SK-N-SH (cell line): ENCODE measurements at regions not wholly inside any gene's neighbourhood (a gene's known extent, or its start where the extent isn't known, plus 50 kb on each side); places are given as distances from the start of the nearest gene placed in this dataset.

Source experiments
- CTCF ChIA-PET: fragments of 300-600, 350-600 bp; formaldehyde crosslinking; extraction: SDS; loops from one replicate; lab custom pipeline; 2021; lab: Yijun Ruan, JAX
- POLR2A ChIA-PET: fragments of 350-600 bp; sonication (Branson Sonifier 250); formaldehyde crosslinking; extraction: SDS; loops from one replicate; lab custom pipeline; 2020; ENCODE audit warnings: antibody characterized with exemption, inconsistent platforms; lab: Yijun Ruan, JAX
- DNase-seq: peaks from one replicate; pipeline ENCODE4 v3.0.0; 2012
- H2AFZ ChIP-seq: fragments of 200-600 bp; sonication (generic); 2 replicates; pipeline ENCODE4 v1.8.1; 2016; ENCODE audit warnings: antibody characterized with exemption, mild to moderate bottlenecking, low read depth
- H3F3A ChIP-seq: fragments of 200-600 bp; sonication (generic); replicated peaks from 2 replicates; pipeline ENCODE3; 2016; ENCODE audit warnings: antibody characterized with exemption, mild to moderate bottlenecking; ENCODE audit not compliant: insufficient read depth
- H3K27ac ChIP-seq, 2 experiments: fragments of 200-500 bp in 1 of 2; fragments of 200-600 bp in 1 of 2; sonication (Bioruptor generic) in 1 of 2; sonication (generic), shearing (Covaris generic) in 1 of 2; 2 replicates each; pipeline versions ENCODE4 v1.5.1 to v1.6.1; 2014 to 2016; ENCODE audit warnings: low read depth in 2 of 2, inconsistent platforms in 1 of 2, low read length in 1 of 2, mild to moderate bottlenecking in 1 of 2, mixed read lengths in 1 of 2
- H3K27me3 ChIP-seq: fragments of 200-600 bp; sonication (generic), shearing (Covaris generic); 2 replicates; pipeline ENCODE4 v1.6.1; 2016; ENCODE audit warnings: mixed run types; ENCODE audit not compliant: insufficient read depth
- H3K36me3 ChIP-seq, 2 experiments: fragments of 200-500 bp in 1 of 2; fragments of 200-600 bp in 1 of 2; sonication (Bioruptor generic) in 1 of 2; sonication (generic) in 1 of 2; replicated peaks in 1 of 2; 2 replicates each; pipeline versions ENCODE3 to v1.5.1; 2014 to 2016; ENCODE audit warnings: low read length in 1 of 2, mild to moderate bottlenecking in 1 of 2; ENCODE audit not compliant: insufficient read depth in 2 of 2, control insufficient read depth in 1 of 2
- H3K4me1 ChIP-seq, 2 experiments: fragments of 200-500 bp in 1 of 2; fragments of 200-600 bp in 1 of 2; sonication (Bioruptor generic) in 1 of 2; sonication (generic), shearing (Covaris generic) in 1 of 2; 2 replicates each; pipeline versions ENCODE4 v1.5.1 to v1.6.1; 2014 to 2016; ENCODE audit warnings: low read depth in 1 of 2, low read length in 1 of 2, mixed run types in 1 of 2; ENCODE audit not compliant: insufficient read depth in 2 of 2, control insufficient read depth in 1 of 2
- H3K4me2 ChIP-seq: fragments of 200-600 bp; sonication (generic), shearing (Covaris generic); 2 replicates; pipeline ENCODE4 v1.6.1; 2017; ENCODE audit warnings: mixed run types
- H3K4me3 ChIP-seq, 2 experiments: fragments of 200-500 bp in 1 of 2; fragments of 200-600 bp in 1 of 2; sonication (Bioruptor generic) in 1 of 2; sonication (generic), shearing (Covaris generic) in 1 of 2; 2 replicates each; pipeline versions ENCODE4 v1.5.1 to v1.8.1; 2014 to 2016; ENCODE audit warnings: low read depth in 2 of 2, inconsistent platforms in 1 of 2, low read length in 1 of 2, mild to moderate bottlenecking in 1 of 2, mixed read lengths in 1 of 2, moderate library complexity in 1 of 2
- H3K79me2 ChIP-seq: fragments of 200-600 bp; sonication (generic); 2 replicates; pipeline ENCODE4 v1.8.1; 2017; ENCODE audit warnings: mild to moderate bottlenecking; ENCODE audit not compliant: insufficient read depth
- H3K9ac ChIP-seq: fragments of 200-600 bp; sonication (generic); 2 replicates; pipeline ENCODE4 v1.6.1; 2017; ENCODE audit warnings: mixed run types
- H3K9me2 ChIP-seq: fragments of 200-600 bp; sonication (generic); 2 replicates; pipeline ENCODE4 v1.6.1; 2017; ENCODE audit warnings: mixed run types
- H3K9me3 ChIP-seq: fragments of 200-600 bp; sonication (generic); 2 replicates; pipeline ENCODE4 v1.6.1; 2017; ENCODE audit warnings: mixed run types, mild to moderate bottlenecking, moderate library complexity
- H4K20me1 ChIP-seq: fragments of 200-600 bp; sonication (generic); 2 replicates; pipeline ENCODE4 v1.6.1; 2017; ENCODE audit warnings: mild to moderate bottlenecking, mixed run types; ENCODE audit not compliant: insufficient read depth
- CHD2 ChIP-seq: fragments of 150-350 bp; IDR thresholded peaks from 2 replicates; pipeline ENCODE4 v1.6.1; 2018; ENCODE audit warnings: low read length; ENCODE audit not compliant: partially characterized antibody
- CTCF ChIP-seq: fragments of 200-600 bp; sonication (generic); IDR thresholded peaks from 2 replicates; pipeline ENCODE4 v1.6.1; 2017; ENCODE audit warnings: antibody characterized with exemption, mild to moderate bottlenecking, moderate library complexity
- EP300 ChIP-seq, 2 experiments: IDR thresholded peaks; 2 replicates each; pipeline versions ENCODE4 v1.4.0 to v1.6.1; 2012; ENCODE audit warnings: borderline replicate concordance in 1 of 2, low read depth in 1 of 2, low read length in 1 of 2
- FOXJ3 ChIP-seq: sonication (generic); formaldehyde crosslinking; IDR thresholded peaks from 2 replicates; pipeline ENCODE4 v1.5.1; 2020; ENCODE audit warnings: mild to moderate bottlenecking, missing genetic modification reagents
- GABPA ChIP-seq: IDR thresholded peaks from 2 replicates; pipeline ENCODE4 v1.4.0; 2012; ENCODE audit warnings: low read depth, mild to moderate bottlenecking
- GATA2 ChIP-seq: sonication (generic); formaldehyde crosslinking; IDR thresholded peaks from 2 replicates; pipeline ENCODE4 v1.5.0; 2020; ENCODE audit warnings: mild to moderate bottlenecking, missing genetic modification reagents
- JUND ChIP-seq: IDR thresholded peaks from 2 replicates; pipeline ENCODE4 v1.4.0; 2012
- MAX ChIP-seq: IDR thresholded peaks from 2 replicates; pipeline ENCODE4 v1.4.0; 2012; ENCODE audit warnings: low read depth
- MEF2A ChIP-seq: IDR thresholded peaks from 2 replicates; pipeline ENCODE4 v1.4.0; 2012; ENCODE audit warnings: low read depth, borderline replicate concordance
- MXI1 ChIP-seq: IDR thresholded peaks from 2 replicates; pipeline ENCODE4 v1.6.1; 2012; ENCODE audit warnings: mild to moderate bottlenecking, low read depth, low read length, improper control_type of control experiment
- NFIC ChIP-seq: IDR thresholded peaks from 2 replicates; pipeline ENCODE4 v1.4.0; 2012; ENCODE audit warnings: borderline replicate concordance
- NRF1 ChIP-seq: IDR thresholded peaks from 2 replicates; pipeline ENCODE4 v1.6.1; 2012; ENCODE audit warnings: low read depth, mild to moderate bottlenecking, low read length
- POLR2AphosphoS5 ChIP-seq: IDR thresholded peaks from 2 replicates; pipeline ENCODE4 v1.6.1; 2012; ENCODE audit warnings: low read depth, low read length
- REST ChIP-seq: IDR thresholded peaks from 2 replicates; pipeline ENCODE4 v1.6.1; 2012; ENCODE audit warnings: mild to moderate bottlenecking, low read depth, low read length, moderate library complexity
- RFX5 ChIP-seq: IDR thresholded peaks from 2 replicates; pipeline ENCODE4 v1.6.1; 2012; ENCODE audit warnings: mild to moderate bottlenecking, improper control_type of control experiment, low read length
- RXRA ChIP-seq: IDR thresholded peaks from 2 replicates; pipeline ENCODE4 v1.4.0; 2012; ENCODE audit warnings: low read depth, mild to moderate bottlenecking, borderline replicate concordance
- SMC3 ChIP-seq: IDR thresholded peaks from 2 replicates; pipeline ENCODE4 v1.6.1; 2012; ENCODE audit warnings: low read depth, low read length, improper control_type of control experiment
- TAF1 ChIP-seq: IDR thresholded peaks from 2 replicates; pipeline ENCODE4 v1.6.1; 2012; ENCODE audit warnings: low read depth, mild to moderate bottlenecking, low read length, moderate library complexity, borderline replicate concordance
- YY1 ChIP-seq: IDR thresholded peaks from 2 replicates; pipeline ENCODE4 v1.4.0; 2012; ENCODE audit warnings: low read depth, mild to moderate bottlenecking
- WGBS: methylation state at CpG from one replicate; pipeline ENCODE4 v1.1.6; 2017; ENCODE audit warnings: low lambda C conversion rate; 5-methylcytosine and 5-hydroxymethylcytosine counted together

- no peaks in the 10 kb centered on the region for H3K79me2 ChIP-seq
- H3K9me2 ChIP-seq, result no peaks in the 10 kb centered on the region
- H4K20me1 ChIP-seq, result no peaks in the 10 kb centered on the region
- H3K27me3 ChIP-seq, result no peaks in the 10 kb centered on the region
- no peak for DNase-seq
- no peaks in the 10 kb centered on the region for H3K36me3 ChIP-seq
- no peak overlapping the region for H3K4me3 ChIP-seq
- no peak overlapping the region for H2AFZ ChIP-seq
- H3K4me2 ChIP-seq, result no peak overlapping the region
- H3K27ac ChIP-seq, result no peak overlapping the region
- H3K4me1 ChIP-seq, result peaks cover 0 to 3% of the 10 kb centered on the region in 2 experiments; a peak in 1 of 4 replicates
- H3K9ac ChIP-seq, result no peak overlapping the region
- no peak for TF ChIP-seq CTCF
- TF ChIP-seq GATA2 (CRISPR knock-in tag), result no peak
- no peak for TF ChIP-seq NFIC
- no peak for TF ChIP-seq FOXJ3
- no peak for TF ChIP-seq RXRA
- no peak for TF ChIP-seq GABPA
- no peak for TF ChIP-seq MEF2A
- no peak for TF ChIP-seq MXI1
- TF ChIP-seq CHD2, result no peak
- no peak for TF ChIP-seq SMC3
- TF ChIP-seq MAX, result no peak
- TF ChIP-seq TAF1, result no peak
- no peak for TF ChIP-seq EP300 (IDR thresholded peaks at IDR 0.05; ENCODE audit: borderline replicate concordance in 1 of 2, low read depth in 1 of 2, low read length in 1 of 2)
- no peak for TF ChIP-seq RFX5
- no peaks in the 10 kb centered on the region for H3F3A ChIP-seq
- no peaks in the 10 kb centered on the region for H3K9me3 ChIP-seq
- CTCF ChIA-PET, result interaction anchor here (1.1 to 7.7 kb wide), 3 partner anchors 60 to 159 kb away, joined by 3 to 210 read pairs (median 147); no protein-coding TSS in a partner anchor
- POLR2A ChIA-PET, result no interaction called here
- WGBS, result 11% methylated on average over 1 of the region's 1 CpG
These were observed 670.5 kb upstream of the SALL1 start for GRCh38 chr16:51821527-51821926.

GRCh38 chr16:51820176-51820575, 669.1 kb upstream of the SALL1 start:
- Histone ChIP-seq H3K27me3 (no peaks in the 10 kb centered on the region), H3K9me3 (no peaks in the 10 kb centered on the region), H3K79me2 (no peaks in the 10 kb centered on the region), H3K9ac (no peak overlapping the region), H3F3A (no peaks in the 10 kb centered on the region), H2AFZ (no peak overlapping the region), H3K27ac (no peak overlapping the region), H3K9me2 (no peaks in the 10 kb centered on the region), H4K20me1 (no peaks in the 10 kb centered on the region), H3K4me3 (no peak overlapping the region), H3K36me3 (no peaks in the 10 kb centered on the region), H3K4me1 (peaks cover 0 to 3% of the 10 kb centered on the region in 2 experiments; a peak in 1 of 4 replicates), H3K4me2 (no peak overlapping the region)
- 35% methylated on average over 4 of the region's 4 CpGs for WGBS
- no peak for DNase-seq
- POLR2A ChIA-PET, result no interaction called here
- no peak for TF ChIP-seq JUND
- TF ChIP-seq GATA2 (CRISPR knock-in tag), result no peak
- no peak for TF ChIP-seq MEF2A
- TF ChIP-seq POLR2AphosphoS5, result no peak
- TF ChIP-seq REST, result no peak
- no peak for TF ChIP-seq YY1
- no peak for TF ChIP-seq SMC3
- no peak for TF ChIP-seq NRF1
- CTCF ChIA-PET, result interaction anchor here (1.0 to 7.7 kb wide), 5 partner anchors 16 to 160 kb away, joined by 4 to 210 read pairs (median 27); no protein-coding TSS in a partner anchor
